Psoas muscle (tissue), 7 donors: ENCODE measurements at regions not wholly inside any gene's neighbourhood (a gene's known extent, or its start where the extent isn't known, plus 50 kb on each side); places are given as distances from the start of the nearest gene placed in this dataset.
A peak's percentile ranks its signal among the peaks of the same experiment; 100 is the strongest.

Experiments
- ATAC-seq, 4 donors: fragments of 200-7000 bp; cut with Tn5 transposase; one replicate each; pipeline ENCODE4 v1.9.1; 2020; ENCODE audit warnings: moderate library complexity in 3 of 4, mild to moderate bottlenecking in 2 of 4
- DNase-seq, 2 donors: peaks; one replicate each; pipeline ENCODE4 v3.0.0-alpha.2; 2020
- H3K27ac ChIP-seq: fragments of 200-600 bp; one replicate; pipeline ENCODE4 v1.8.0; 2022
- H3K27me3 ChIP-seq, 3 donors: fragments of 200-600 bp in 1 of 3; one replicate each; pipeline versions ENCODE4 v1.6.1 to v1.8.0; 2013 to 2022; ENCODE audit warnings: low read length in 2 of 3, mild to moderate bottlenecking in 2 of 3, moderate library complexity in 1 of 3; ENCODE audit not compliant: insufficient read depth in 3 of 3
- H3K36me3 ChIP-seq, 2 donors: fragments of 200-600 bp in 1 of 2; one replicate each; pipeline versions ENCODE4 v1.6.1 to v1.8.0; 2013 to 2022; ENCODE audit warnings: low read depth in 1 of 2, mild to moderate bottlenecking in 1 of 2, moderate library complexity in 1 of 2; ENCODE audit not compliant: insufficient read depth in 1 of 2
- H3K4me1 ChIP-seq: fragments of 200-600 bp; one replicate; pipeline ENCODE4 v1.8.0; 2022
- H3K4me3 ChIP-seq: fragments of 200-600 bp; one replicate; pipeline ENCODE4 v1.8.0; 2022; ENCODE audit warnings: mild to moderate bottlenecking
- H3K9me3 ChIP-seq: fragments of 200-600 bp; one replicate; pipeline ENCODE4 v1.8.0; 2022
- CTCF ChIP-seq: fragments of 200-600 bp; IDR thresholded peaks from one replicate; pipeline ENCODE4 v1.8.0; 2022; ENCODE audit warnings: antibody characterized with exemption
- WGBS, 3 donors: extraction: QIAGEN DNeasy Blood & Tissue Kit; methylation state at CpG; one replicate each; pipeline versions ENCODE4 v1.1.6 to v1.1.7; 2013; 5-methylcytosine and 5-hydroxymethylcytosine counted together
- intact Hi-C, 2 donors: fragments of 100-400 bp; cut with DNase I; formaldehyde crosslinking; loops; one replicate each; pipeline versions ENCODE4 v1.11.0 to v1.14.2; 2022
- donor health status: healthy with polysubstance abuse.
- donor health status: DM: no; HTN: no; CAD: no; lungs with moderate emphysema.
- donor health status: Bipolar disorder and iron deficiency.
- donor health status: healthy.
- donor health status: DM: yes; HTN: yes; CAD: no.
- donor health status: DM: no; HTN: no; CAD: no.
- donor health status: DM: yes; HTN: yes; CAD: no.

GRCh38 chr5:29550523-29550922 is 1643.0 kb upstream of the CDH6 start:
- no peaks in the 10 kb centered on the region for H3K36me3 ChIP-seq
- no peaks in the 10 kb centered on the region for H3K4me1 ChIP-seq
- no peaks in the 10 kb centered on the region for H3K9me3 ChIP-seq
- H3K4me3 ChIP-seq = no peak overlapping the region
- H3K27ac ChIP-seq = no peak overlapping the region
- WGBS, 3 donors = 58 to 83% (median 62%) methylated on average over 2 of the region's 2 CpGs
- DNase-seq (no peak), ATAC-seq (no peak)
- H3K27me3 ChIP-seq = no peaks in the 10 kb centered on the region
- intact Hi-C loops = no loop called here
- no peak for TF ChIP-seq CTCF

- H3K27ac ChIP-seq = no peak overlapping the region
- no peak overlapping the region for H3K4me3 ChIP-seq
- no peak for DNase-seq
- H3K36me3 ChIP-seq = no peaks in the 10 kb centered on the region
- ATAC-seq = no peak
- H3K9me3 ChIP-seq = no peaks in the 10 kb centered on the region
- no peak for TF ChIP-seq CTCF
- WGBS, 3 donors = 88 to 96% (median 90%) methylated on average over 7 of the region's 7 CpGs
- intact Hi-C loops = no loop called here
- no peaks in the 10 kb centered on the region for H3K27me3 ChIP-seq
- no peaks in the 10 kb centered on the region for H3K4me1 ChIP-seq
Measured at GRCh38 chr5:29548262-29548661, 1645.2 kb upstream of the CDH6 start.

- Histone ChIP-seq H3K27me3 (no peaks in the 10 kb centered on the region), H3K9me3 (no peaks in the 10 kb centered on the region), H3K27ac (no peak overlapping the region), H3K4me1 (no peaks in the 10 kb centered on the region), H3K4me3 (no peak overlapping the region), H3K36me3 (no peaks in the 10 kb centered on the region)
- TF ChIP-seq CTCF = no peak
- intact Hi-C loops = no loop called here
- 56 to 60% (median 60%) methylated on average over 6 of the region's 6 CpGs for WGBS, 3 donors
- ATAC-seq (no peak), DNase-seq (no peak)
Measured at GRCh38 chr5:29547236-29547865, 1646.1 kb upstream of the CDH6 start.

- DNase-seq (peak in 1 of 2 donors; percentile 6), ATAC-seq (no peak)
- TF ChIP-seq CTCF = no peak
- Histone ChIP-seq H3K27me3 (no peaks in the 10 kb centered on the region), H3K36me3 (no peaks in the 10 kb centered on the region), H3K4me1 (no peaks in the 10 kb centered on the region), H3K4me3 (no peak overlapping the region), H3K27ac (no peak overlapping the region), H3K9me3 (no peaks in the 10 kb centered on the region)
- 84 to 97% (median 86%) methylated on average over 2 of the region's 2 CpGs for WGBS, 3 donors
- intact Hi-C loops = no loop called here
Measured at GRCh38 chr5:29543501-29543900, 1650.0 kb upstream of the CDH6 start.

- H3K27me3 ChIP-seq = no peaks in the 10 kb centered on the region
- no peak overlapping the region for H3K27ac ChIP-seq
- H3K4me1 ChIP-seq = no peaks in the 10 kb centered on the region
- no peaks in the 10 kb centered on the region for H3K36me3 ChIP-seq
- DNase-seq = no peak
- intact Hi-C loops = no loop called here
- 32 to 41% (median 40%) methylated on average over 2 of the region's 2 CpGs for WGBS, 3 donors
- no peak for TF ChIP-seq CTCF
- no peak for ATAC-seq
- H3K9me3 ChIP-seq = no peaks in the 10 kb centered on the region
- H3K4me3 ChIP-seq = no peak overlapping the region
Measured at GRCh38 chr5:29524227-29524626, 1669.3 kb upstream of the CDH6 start.
